Keratinocyte (primary cell): ENCODE measurements at regions not wholly inside any gene's neighbourhood (a gene's known extent, or its start where the extent isn't known, plus 50 kb on each side); places are given as distances from the start of the nearest gene placed in this dataset.

ENCODE experiments used
- CTCF ChIP-seq, 3 experiments: IDR thresholded peaks in 1 of 3; conservative IDR thresholded peaks in 1 of 3; optimal IDR thresholded peaks in 1 of 3; 2 replicates in 2 of 3; 3 replicates in 1 of 3; pipeline versions ENCODE3 to v1.5.1; 2011; ENCODE audit warnings: low read length in 3 of 3, mild to moderate bottlenecking in 3 of 3, moderate library complexity in 2 of 3, control low read depth in 1 of 3, inconsistent platforms in 1 of 3; ENCODE audit not compliant: insufficient read depth in 2 of 3; ENCODE audit errors: extremely low read depth in 1 of 3
- EZH2 ChIP-seq: IDR thresholded peaks from one replicate; pipeline ENCODE4 v1.6.1; 2012; ENCODE audit warnings: inconsistent platforms, mild to moderate bottlenecking, low read length, moderate library complexity

GRCh38 chr10:85060944-85061343 is 732.6 kb downstream of the CCSER2 start:
- TF ChIP-seq CTCF (optimal IDR thresholded peaks at IDR 0.05 in 1 of 3, IDR thresholded peaks at IDR 0.05 in 1 of 3, conservative IDR thresholded peaks at IDR 0.05 in 1 of 3; ENCODE audit: extremely low read depth in 1 of 3, insufficient read depth in 2 of 3, low read length in 3 of 3) (no peak), EZH2 (no peak)
